NCI-H345 treated with DMSO at 0.1 percent for 48 hours (cell line): ENCODE measurements at regions not wholly inside any gene's neighbourhood (a gene's known extent, or its start where the extent isn't known, plus 50 kb on each side); places are given as distances from the start of the nearest gene placed in this dataset.

Source experiments
- DNase-seq: peaks from one replicate; lab custom pipeline; 2025; ENCODE audit not compliant: unreplicated experiment; lab: John Stamatoyannopoulos, UW

GRCh38 chr5:104736073-104736472 lies 1173.5 kb upstream of the NUDT12 start:
- no peak for DNase-seq

- no peak for DNase-seq
Measured at GRCh38 chr5:104734046-104734445, 1171.5 kb upstream of the NUDT12 start.

GRCh38 chr5:104733063-104733669 lies 1170.6 kb upstream of the NUDT12 start:
- DNase-seq, result no peak

- no peak for DNase-seq
Measured at GRCh38 chr5:104731331-104731730, 1168.7 kb upstream of the NUDT12 start.

- DNase-seq, result no peak
Measured at GRCh38 chr5:104708027-104708426, 1145.4 kb upstream of the NUDT12 start.

GRCh38 chr5:104706600-104706999 lies 1144.0 kb upstream of the NUDT12 start:
- DNase-seq, result no peak

DNA sequence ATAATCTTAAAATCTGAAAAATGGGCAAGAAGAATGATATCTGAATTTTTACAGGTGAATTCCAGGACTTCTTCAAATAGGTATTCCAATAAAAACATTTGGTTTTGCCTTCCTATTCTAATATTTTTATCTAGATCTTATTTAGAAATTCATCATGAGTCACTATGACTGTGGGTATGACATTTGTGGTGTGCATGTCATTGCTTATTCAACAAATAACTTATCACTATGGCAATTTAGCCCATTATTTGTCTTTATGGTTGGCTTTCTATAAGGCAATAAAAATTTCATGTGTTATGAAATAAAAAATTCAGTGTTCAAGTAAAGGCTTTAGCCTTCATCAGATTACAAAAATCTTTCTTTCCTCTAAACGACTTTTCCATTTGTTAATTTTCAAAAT lies 1139.6 kb upstream of the NUDT12 start:
- no peak for DNase-seq

GRCh38 chr5:104699438-104699837 lies 1136.8 kb upstream of the NUDT12 start:
- DNase-seq, result no peak

DNA sequence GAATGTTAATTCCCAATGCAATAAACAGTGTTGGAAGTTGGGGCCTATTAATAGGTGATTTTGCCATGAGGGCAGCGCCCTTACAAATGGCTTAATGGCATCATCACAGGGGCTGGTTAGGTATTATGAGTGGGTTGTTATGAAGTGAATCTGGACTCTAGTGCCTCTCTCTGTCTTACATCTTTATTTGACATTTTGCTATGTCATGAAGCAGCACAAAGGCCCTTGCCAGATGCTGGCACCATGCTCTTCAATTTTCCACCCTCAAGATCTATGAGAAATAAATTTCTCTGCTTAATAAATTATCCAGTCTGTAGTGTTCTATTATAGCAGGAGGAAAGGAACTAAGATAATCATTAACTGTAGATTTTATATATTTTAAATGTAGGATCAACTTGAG lies 1098.7 kb upstream of the NUDT12 start:
- no peak for DNase-seq

DNA sequence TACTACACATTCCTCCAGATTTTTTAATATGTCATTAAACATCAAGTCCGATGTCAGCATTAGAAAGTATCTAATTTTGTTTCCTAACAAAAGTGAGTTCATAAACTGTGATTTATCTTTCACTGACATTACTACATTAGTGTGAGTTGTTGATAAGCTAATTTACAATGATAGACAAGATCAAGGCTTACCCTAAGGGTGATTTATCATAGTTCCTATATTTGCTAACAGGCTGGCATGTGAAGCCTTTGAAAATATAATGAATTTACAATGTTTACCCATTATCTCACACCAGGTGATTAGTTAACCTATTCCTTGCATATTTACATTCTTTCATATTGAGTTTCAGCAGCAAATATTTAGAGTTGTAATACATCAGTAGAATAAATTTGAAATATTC lies 1096.9 kb upstream of the NUDT12 start:
- DNase-seq, result no peak

DNA sequence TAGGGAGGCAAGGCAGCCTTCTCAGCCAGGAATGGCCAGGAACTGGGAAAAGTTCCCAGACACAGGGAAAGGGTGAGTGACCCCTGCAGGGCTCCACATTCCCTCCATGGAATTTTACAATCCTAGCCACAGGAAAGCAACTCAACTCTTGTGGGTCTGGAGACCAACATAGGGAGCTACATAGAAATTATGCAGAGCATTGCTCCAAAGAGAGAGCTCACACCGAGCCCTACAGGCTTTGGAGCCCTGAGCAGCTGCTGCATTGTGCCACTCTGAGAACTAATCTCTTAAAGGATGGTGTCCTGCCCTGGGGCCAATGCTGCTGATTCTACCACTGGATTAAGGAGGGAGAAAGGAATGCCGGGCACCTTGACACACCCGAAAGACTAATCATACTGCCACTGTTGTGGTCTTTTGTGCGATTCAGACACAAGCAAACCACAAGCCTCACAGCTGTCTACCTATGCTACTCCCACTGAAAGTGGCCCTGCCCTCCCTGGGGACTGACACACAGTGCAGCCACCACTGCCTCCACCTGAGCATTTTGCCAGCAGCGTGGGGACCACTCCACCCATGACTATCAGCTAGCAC lies 1089.8 kb upstream of the NUDT12 start:
- no peak for DNase-seq

DNA sequence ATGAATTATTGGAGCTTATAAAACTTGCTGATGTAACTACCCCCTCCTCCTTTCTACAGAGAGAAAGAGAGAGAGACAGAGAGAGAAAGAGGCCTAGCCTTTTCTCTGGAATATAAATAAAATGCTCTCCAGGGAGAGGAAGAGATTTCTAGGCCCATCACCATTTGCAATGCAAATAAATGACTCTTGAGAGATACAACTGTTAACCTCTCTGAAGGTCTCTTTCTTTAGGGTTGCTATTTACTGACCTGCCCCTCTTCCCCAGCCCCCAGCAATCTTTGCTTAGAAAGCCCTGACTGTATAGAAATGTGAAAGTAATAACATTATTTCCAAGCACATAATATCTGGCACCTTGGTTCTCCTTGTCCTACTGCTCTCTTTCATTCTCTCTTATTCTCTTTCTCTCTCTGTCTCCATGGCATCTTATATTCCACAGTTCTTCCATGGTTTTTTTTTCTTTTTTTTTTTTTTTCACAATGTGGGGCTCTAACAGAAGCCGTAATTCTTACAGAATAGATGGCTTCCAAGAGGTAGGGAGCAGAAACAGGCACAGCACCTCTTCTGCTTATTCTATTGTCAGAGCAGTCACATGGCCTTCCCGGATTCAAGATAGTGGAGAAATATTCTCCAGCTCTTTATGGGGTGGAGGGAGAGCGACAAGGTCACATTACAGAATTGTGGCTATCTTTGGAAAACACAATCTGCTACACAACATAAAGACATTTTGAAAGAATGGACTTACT lies 1087.9 kb upstream of the NUDT12 start:
- DNase-seq, result no peak

DNA sequence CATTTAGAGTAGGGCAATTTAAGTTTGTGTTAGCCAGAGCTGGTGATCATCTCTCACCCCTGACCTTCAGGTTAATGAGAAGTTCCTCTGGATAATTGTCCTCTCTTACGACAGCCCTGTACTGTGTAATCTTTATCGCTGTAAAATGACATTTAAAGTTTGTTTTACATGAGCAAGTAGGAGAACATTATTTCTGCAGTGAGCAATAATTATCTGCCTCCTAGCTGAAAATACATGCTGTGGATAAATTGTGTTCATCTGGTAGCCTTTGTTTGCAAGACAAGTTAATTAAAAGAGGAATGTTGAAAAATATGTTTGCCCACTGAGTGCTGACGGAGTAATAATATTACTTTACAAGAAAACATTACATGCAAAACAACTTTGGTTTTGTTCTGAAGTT lies 1083.8 kb upstream of the NUDT12 start:
- no peak for DNase-seq

DNA sequence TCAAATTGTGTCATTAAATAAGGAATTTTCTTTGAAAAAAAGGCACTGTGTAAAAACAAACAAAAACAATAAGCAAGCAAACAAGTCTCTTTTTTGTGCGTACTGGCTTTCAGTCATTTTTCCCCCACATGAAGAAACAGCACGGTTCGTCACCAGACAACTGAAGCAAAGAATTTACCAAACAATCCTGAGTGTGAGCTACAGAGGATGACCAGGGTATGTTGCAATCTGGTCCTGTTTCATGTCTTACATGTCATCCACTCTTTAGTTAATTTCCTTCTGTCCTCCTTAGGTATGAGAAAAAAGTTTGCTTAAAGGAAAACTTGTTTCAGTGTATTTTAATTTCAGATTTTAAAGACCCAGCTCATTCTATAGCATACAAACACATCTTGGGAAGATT lies 1080.7 kb upstream of the NUDT12 start:
- no peak for DNase-seq

DNA sequence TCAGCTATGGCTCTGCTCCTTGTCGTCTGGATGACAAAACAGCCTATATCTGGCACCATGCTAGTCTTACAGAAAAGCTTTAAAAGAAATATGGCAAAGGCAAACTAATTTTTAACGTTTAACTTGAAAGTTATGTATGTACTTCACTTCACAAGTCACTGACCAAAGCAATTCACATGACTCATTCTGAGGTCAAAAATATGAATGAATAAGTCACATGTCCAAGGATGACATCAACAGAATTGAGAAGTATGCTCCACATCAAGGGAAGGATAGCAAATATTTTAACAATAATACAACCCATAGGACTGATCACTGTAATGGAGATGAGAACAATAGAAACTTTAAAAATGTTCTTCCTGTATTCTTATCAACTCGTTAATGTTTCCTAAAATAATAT lies 1072.6 kb upstream of the NUDT12 start:
- no peak for DNase-seq

DNA sequence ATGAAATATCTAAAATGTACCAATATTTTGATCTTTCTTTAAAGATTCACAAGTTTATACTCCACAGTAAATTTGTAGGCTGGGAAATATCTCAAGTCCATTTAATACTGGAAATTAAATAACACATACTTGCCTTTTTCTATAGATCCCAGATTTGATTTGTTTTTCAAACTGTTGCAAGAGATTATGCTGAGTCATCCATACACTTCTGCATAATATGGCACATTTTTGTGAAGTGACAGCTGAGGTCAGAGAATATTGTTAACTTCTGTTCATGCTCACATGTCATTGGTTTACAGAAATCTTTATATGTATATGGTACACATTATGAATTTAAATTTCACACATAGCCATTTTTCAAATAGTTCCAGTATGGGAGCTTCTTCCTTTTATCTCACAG lies 1066.3 kb upstream of the NUDT12 start:
- DNase-seq, result no peak

GRCh38 chr5:104626122-104626521 lies 1063.5 kb upstream of the NUDT12 start:
- no peak for DNase-seq

DNA sequence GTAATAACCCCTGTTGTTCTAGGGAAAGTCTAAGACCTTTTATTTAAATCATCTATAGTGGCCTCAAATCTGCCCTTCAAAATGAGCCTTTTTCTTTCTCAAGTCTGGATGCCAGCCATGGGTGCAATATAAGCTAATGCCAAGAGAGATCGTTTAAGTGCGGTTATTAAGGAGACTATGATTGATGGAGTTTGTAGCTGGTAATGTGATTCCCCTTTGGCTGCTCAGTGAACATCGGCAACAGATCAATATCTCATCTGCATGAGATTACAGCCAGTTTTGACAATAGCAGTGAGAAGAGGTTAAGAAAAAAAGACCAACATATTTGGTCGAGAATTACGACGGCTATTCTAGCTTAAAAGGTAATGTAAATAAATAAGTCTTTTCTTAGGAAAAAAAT lies 1049.4 kb upstream of the NUDT12 start:
- DNase-seq, result no peak

DNA sequence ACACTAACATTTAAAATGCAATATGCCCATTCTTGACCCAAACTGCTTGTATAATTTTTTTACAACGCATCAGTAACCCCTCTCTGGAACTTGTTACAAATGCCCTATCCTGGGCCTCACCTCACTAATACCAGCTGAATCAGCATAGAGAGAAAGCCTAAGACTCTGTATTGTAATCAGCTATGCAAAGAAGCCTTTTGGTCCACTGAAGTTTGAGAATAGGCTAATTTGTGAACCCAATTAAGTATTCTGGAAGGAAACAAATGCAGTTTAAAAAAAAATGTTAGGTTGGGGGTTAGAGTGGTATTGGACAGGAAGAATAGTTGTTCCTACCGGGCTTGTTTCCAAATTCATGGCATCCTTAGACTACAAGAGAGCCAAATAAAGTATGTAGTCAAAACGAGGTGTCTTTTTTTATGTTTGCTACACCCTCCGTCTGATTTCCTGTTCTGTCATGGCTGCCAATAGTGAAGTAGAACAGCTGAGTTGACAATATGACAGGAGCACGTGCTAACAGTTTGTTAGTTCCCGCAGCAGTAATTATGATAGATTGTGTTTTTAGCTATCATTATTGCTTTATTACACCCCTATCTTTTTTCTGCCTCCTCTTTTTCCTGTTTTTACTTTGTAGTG lies 1048.7 kb upstream of the NUDT12 start:
- no peak for DNase-seq

DNA sequence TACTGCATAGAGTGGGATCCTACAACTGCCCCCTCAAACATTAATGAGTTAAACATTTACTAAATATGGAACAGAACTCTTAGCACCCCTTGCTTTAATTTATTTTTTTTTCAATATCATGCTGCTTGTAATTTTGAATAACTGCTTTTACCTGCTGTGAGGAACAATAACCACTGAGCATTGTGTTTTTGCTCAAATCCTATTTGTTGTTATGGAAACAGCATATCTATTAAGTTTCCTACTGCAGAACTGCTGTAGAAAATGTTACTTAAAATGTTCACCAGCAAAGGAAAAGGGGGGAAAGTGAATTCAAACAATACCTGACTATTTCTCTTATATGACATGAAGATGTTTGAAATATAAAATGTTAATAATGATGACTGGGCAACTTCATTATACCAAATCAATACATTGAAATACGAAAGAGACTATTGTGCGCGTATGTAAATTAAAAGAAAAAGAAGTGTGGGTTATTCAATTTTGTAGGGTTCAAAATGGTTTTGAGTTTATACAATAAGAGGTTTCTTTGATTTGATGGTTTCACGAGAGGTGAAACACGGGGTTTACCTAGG lies 1043.8 kb upstream of the NUDT12 start:
- DNase-seq, result no peak

DNA sequence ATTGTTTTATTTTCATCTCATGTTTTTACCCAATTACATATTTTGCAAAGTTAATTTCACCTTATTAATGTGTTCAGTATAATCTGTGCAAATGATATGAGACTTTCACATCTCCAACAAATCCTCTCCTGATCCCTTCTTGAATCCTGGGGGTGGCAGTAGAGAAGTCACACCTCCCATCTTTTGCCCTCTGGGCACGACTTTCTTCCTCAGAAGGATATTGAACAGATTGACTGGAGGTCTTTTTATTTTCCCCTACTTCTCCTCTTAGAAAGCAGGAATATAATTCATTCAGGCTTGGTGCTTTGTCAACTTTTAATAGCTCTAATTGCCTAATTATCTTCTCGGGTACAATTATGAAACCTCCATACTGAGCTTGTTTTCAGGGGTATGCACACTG lies 1037.1 kb upstream of the NUDT12 start:
- no peak for DNase-seq

DNA sequence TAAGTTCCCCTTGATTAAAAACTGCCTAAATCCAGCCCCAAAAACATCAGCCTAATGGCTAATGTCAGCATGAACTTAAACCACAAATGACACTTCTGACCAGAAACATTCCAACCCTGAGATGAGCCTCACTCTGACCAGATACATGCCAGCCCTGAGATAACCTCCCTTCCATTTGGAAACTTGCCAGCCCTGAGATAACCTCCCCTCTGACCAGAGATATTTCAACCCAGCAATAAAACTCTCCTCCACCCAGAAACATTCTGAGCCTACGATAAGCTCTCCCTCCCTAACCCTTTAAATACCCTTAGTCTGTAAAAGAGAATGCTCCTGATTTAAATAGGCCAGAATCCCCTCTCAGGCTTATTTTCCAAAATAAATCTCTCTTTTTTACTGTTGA lies 1035.7 kb upstream of the NUDT12 start:
- no peak for DNase-seq
